CD4-positive, alpha-beta memory T cell (primary cell): ENCODE measurements at regions not wholly inside any gene's neighbourhood (a gene's known extent, or its start where the extent isn't known, plus 50 kb on each side); places are given as distances from the start of the nearest gene placed in this dataset.

Source experiments
- CTCF ChIA-PET: fragments of 350-600 bp; sonication (Branson Sonifier 250); formaldehyde crosslinking; loops from one replicate; lab custom pipeline; 2021; ENCODE audit warnings: inconsistent platforms; ENCODE audit not compliant: partially characterized antibody; lab: Charles Lee
- POLR2A ChIA-PET: fragments of 350-600 bp; sonication (Branson Sonifier 250); formaldehyde crosslinking; loops from one replicate; lab custom pipeline; 2021; ENCODE audit not compliant: partially characterized antibody; lab: Charles Lee
- DNase-seq, 5 donors: peaks; one replicate each; pipeline versions ENCODE4 v3.0.0 to v3.0.0-alpha.2; 2020 to 2022; ENCODE audit warnings: mixed read lengths in 1 of 5
- H3K27ac ChIP-seq: one replicate; pipeline ENCODE4 v1.7.0; 2013; ENCODE audit warnings: low read depth, low read length
- H3K27me3 ChIP-seq: 2 replicates; pipeline ENCODE4 v1.7.0; 2013; ENCODE audit warnings: mild to moderate bottlenecking, low read length, moderate library complexity; ENCODE audit not compliant: insufficient read depth
- H3K36me3 ChIP-seq: 2 replicates; pipeline ENCODE4 v1.7.0; 2013; ENCODE audit warnings: mild to moderate bottlenecking, low read length, moderate library complexity; ENCODE audit not compliant: insufficient read depth
- H3K4me1 ChIP-seq: 2 replicates; pipeline ENCODE4 v1.7.0; 2013; ENCODE audit warnings: mild to moderate bottlenecking, low read length, moderate library complexity; ENCODE audit not compliant: insufficient read depth
- H3K4me3 ChIP-seq, 2 donors: one replicate each; pipeline ENCODE4 v1.7.0; 2013; ENCODE audit warnings: low read length in 2 of 2, mild to moderate bottlenecking in 1 of 2
- H3K9me3 ChIP-seq, 2 donors: one replicate each; pipeline ENCODE4 v1.7.0; 2013; ENCODE audit warnings: low read length in 2 of 2, control low read depth in 1 of 2; ENCODE audit not compliant: control insufficient read depth in 1 of 2
- H3K27ac Mint-ChIP-seq, 7 donors: one replicate each; pipeline ENCODE4 v1.8.0; 2020 to 2021; ENCODE audit warnings: mixed read lengths in 7 of 7, mild to moderate bottlenecking in 6 of 7, inconsistent platforms in 3 of 7, moderate library complexity in 3 of 7
- H3K27me3 Mint-ChIP-seq, 2 donors: one replicate each; pipeline ENCODE4 v1.8.0; 2020 to 2021; ENCODE audit warnings: mixed read lengths in 2 of 2
- H3K36me3 Mint-ChIP-seq, 2 donors: one replicate each; pipeline ENCODE4 v1.8.0; 2020 to 2021; ENCODE audit warnings: mixed read lengths in 2 of 2, inconsistent platforms in 1 of 2, mild to moderate bottlenecking in 1 of 2
- H3K4me1 Mint-ChIP-seq, 4 donors: one replicate each; pipeline ENCODE4 v1.8.0; 2020 to 2021; ENCODE audit warnings: mixed read lengths in 4 of 4, mild to moderate bottlenecking in 1 of 4
- H3K4me3 Mint-ChIP-seq, 8 donors: one replicate each; pipeline ENCODE4 v1.8.0; 2020 to 2021; ENCODE audit warnings: mixed read lengths in 8 of 8, mild to moderate bottlenecking in 7 of 8, moderate library complexity in 6 of 8, inconsistent platforms in 3 of 8
- H3K9me3 Mint-ChIP-seq, 8 donors: one replicate each; pipeline ENCODE4 v1.8.0; 2020 to 2021; ENCODE audit warnings: mixed read lengths in 8 of 8, mild to moderate bottlenecking in 5 of 8, inconsistent platforms in 3 of 8, moderate library complexity in 1 of 8
- intact Hi-C: fragments of 100-400 bp; cut with micrococcal nuclease; formaldehyde crosslinking; loops from one replicate; pipeline ENCODE4 v1.15.1; 2023

GRCh38 chr3:4060064-4060463 lies 243.1 kb upstream of the SETMAR start:
- H3K27ac ChIP-seq = no peak overlapping the region
- H3K4me1 ChIP-seq = no peaks in the 10 kb centered on the region
- H3K27me3 Mint-ChIP-seq = no peaks in the 10 kb centered on the region
- H3K4me3 ChIP-seq = no peak overlapping the region
- ChIA-PET CTCF (no interaction called here), POLR2A (no interaction called here)
- no peaks in the 10 kb centered on the region for H3K9me3 ChIP-seq
- no peak overlapping the region for H3K4me3 Mint-ChIP-seq
- DNase-seq = no peak
- H3K36me3 ChIP-seq = no peaks in the 10 kb centered on the region
- H3K27ac Mint-ChIP-seq = no peak overlapping the region
- no peaks in the 10 kb centered on the region for H3K27me3 ChIP-seq
- intact Hi-C loops = no loop called here
- no peaks in the 10 kb centered on the region for H3K9me3 Mint-ChIP-seq
- peaks cover 0 to 12% of the 10 kb centered on the region in 2 donors for H3K36me3 Mint-ChIP-seq
- peaks cover 0 to 4% (median 0%) of the 10 kb centered on the region in 4 donors for H3K4me1 Mint-ChIP-seq

GRCh38 chr3:4060603-4061002 lies 242.6 kb upstream of the SETMAR start:
- Histone ChIP-seq H3K4me1 (no peaks in the 10 kb centered on the region), H3K9me3 (no peaks in the 10 kb centered on the region), H3K36me3 (no peaks in the 10 kb centered on the region), H3K27ac (no peak overlapping the region), H3K27me3 (no peaks in the 10 kb centered on the region), H3K4me3 (no peak overlapping the region)
- ChIA-PET CTCF (no interaction called here), POLR2A (no interaction called here)
- Mint-ChIP-seq H3K9me3 (no peaks in the 10 kb centered on the region), H3K4me1 (peaks cover 0 to 4% (median 0%) of the 10 kb centered on the region in 4 donors), H3K4me3 (no peak overlapping the region), H3K36me3 (peaks cover 0 to 12% of the 10 kb centered on the region in 2 donors), H3K27ac (no peak overlapping the region), H3K27me3 (no peaks in the 10 kb centered on the region)
- no peak for DNase-seq
- intact Hi-C loops = no loop called here

- CTCF ChIA-PET = no interaction called here
- Mint-ChIP-seq H3K9me3 (no peaks in the 10 kb centered on the region), H3K27ac (no peak overlapping the region), H3K4me1 (peaks cover 0 to 4% (median 0%) of the 10 kb centered on the region in 4 donors), H3K27me3 (no peaks in the 10 kb centered on the region), H3K4me3 (no peak overlapping the region), H3K36me3 (peaks cover 0 to 8% of the 10 kb centered on the region in 2 donors)
- Histone ChIP-seq H3K9me3 (no peaks in the 10 kb centered on the region), H3K27ac (no peak overlapping the region), H3K27me3 (no peaks in the 10 kb centered on the region), H3K4me3 (no peak overlapping the region), H3K36me3 (no peaks in the 10 kb centered on the region), H3K4me1 (no peaks in the 10 kb centered on the region)
- POLR2A ChIA-PET = no interaction called here
- intact Hi-C loops = no loop called here
- DNase-seq = no peak
Measured at GRCh38 chr3:4061195-4061594, 242.0 kb upstream of the SETMAR start.

- Mint-ChIP-seq H3K4me3 (no peak overlapping the region), H3K27ac (no peak overlapping the region), H3K27me3 (no peaks in the 10 kb centered on the region), H3K9me3 (no peaks in the 10 kb centered on the region), H3K36me3 (peaks cover 0 to 12% of the 10 kb centered on the region in 2 donors), H3K4me1 (peaks cover 0 to 4% (median 0%) of the 10 kb centered on the region in 4 donors)
- no peaks in the 10 kb centered on the region for H3K9me3 ChIP-seq
- no peaks in the 10 kb centered on the region for H3K4me1 ChIP-seq
- no peak overlapping the region for H3K4me3 ChIP-seq
- no peak overlapping the region for H3K27ac ChIP-seq
- ChIA-PET CTCF (no interaction called here), POLR2A (no interaction called here)
- H3K36me3 ChIP-seq = no peaks in the 10 kb centered on the region
- intact Hi-C loops = no loop called here
- DNase-seq = no peak
- no peaks in the 10 kb centered on the region for H3K27me3 ChIP-seq
Measured at GRCh38 chr3:4061783-4062360, 241.3 kb upstream of the SETMAR start.

- H3K36me3 ChIP-seq = no peaks in the 10 kb centered on the region
- CTCF ChIA-PET = no interaction called here
- POLR2A ChIA-PET = no interaction called here
- DNase-seq = no peak
- H3K9me3 ChIP-seq = no peaks in the 10 kb centered on the region
- H3K27ac ChIP-seq = no peak overlapping the region
- no peaks in the 10 kb centered on the region for H3K27me3 ChIP-seq
- Mint-ChIP-seq H3K4me1 (peaks cover 0 to 4% (median 0%) of the 10 kb centered on the region in 4 donors), H3K36me3 (peaks cover 0 to 18% of the 10 kb centered on the region in 2 donors), H3K27me3 (no peaks in the 10 kb centered on the region), H3K9me3 (peaks cover 0 to 2% (median 0%) of the 10 kb centered on the region in 8 donors), H3K4me3 (no peak overlapping the region), H3K27ac (no peak overlapping the region)
- H3K4me3 ChIP-seq = no peak overlapping the region
- intact Hi-C loops = no loop called here
- H3K4me1 ChIP-seq = no peaks in the 10 kb centered on the region
Measured at GRCh38 chr3:4062621-4063020, 240.5 kb upstream of the SETMAR start.

GRCh38 chr3:4063916-4064574 lies 239.1 kb upstream of the SETMAR start:
- Mint-ChIP-seq H3K4me1 (peaks cover 0 to 4% (median 0%) of the 10 kb centered on the region in 4 donors), H3K27me3 (no peaks in the 10 kb centered on the region), H3K4me3 (no peak overlapping the region), H3K36me3 (peaks cover 0 to 19% of the 10 kb centered on the region in 2 donors), H3K9me3 (peaks cover 0 to 2% (median 0%) of the 10 kb centered on the region in 8 donors), H3K27ac (no peak overlapping the region)
- no peaks in the 10 kb centered on the region for H3K9me3 ChIP-seq
- CTCF ChIA-PET = no interaction called here
- H3K4me3 ChIP-seq = no peak overlapping the region
- POLR2A ChIA-PET = no interaction called here
- no peaks in the 10 kb centered on the region for H3K27me3 ChIP-seq
- no peak for DNase-seq
- H3K4me1 ChIP-seq = no peaks in the 10 kb centered on the region
- intact Hi-C loops = no loop called here
- no peaks in the 10 kb centered on the region for H3K36me3 ChIP-seq
- H3K27ac ChIP-seq = no peak overlapping the region

GRCh38 chr3:4065085-4065484 lies 238.1 kb upstream of the SETMAR start:
- Mint-ChIP-seq H3K36me3 (peaks cover 5 to 19% of the 10 kb centered on the region in 2 donors), H3K27ac (no peak overlapping the region), H3K27me3 (no peaks in the 10 kb centered on the region), H3K4me3 (no peak overlapping the region), H3K4me1 (peaks cover 0 to 4% (median 0%) of the 10 kb centered on the region in 4 donors), H3K9me3 (peaks cover 0 to 2% (median 0%) of the 10 kb centered on the region in 8 donors)
- Histone ChIP-seq H3K36me3 (no peaks in the 10 kb centered on the region), H3K9me3 (no peaks in the 10 kb centered on the region), H3K27ac (no peak overlapping the region), H3K27me3 (no peaks in the 10 kb centered on the region), H3K4me3 (no peak overlapping the region), H3K4me1 (no peaks in the 10 kb centered on the region)
- intact Hi-C loops = no loop called here
- no peak for DNase-seq
- CTCF ChIA-PET = no interaction called here
- POLR2A ChIA-PET = no interaction called here
